Right atrium auricular region (tissue), 2 donors: ENCODE measurements at regions not wholly inside any gene's neighbourhood (a gene's known extent, or its start where the extent isn't known, plus 50 kb on each side); places are given as distances from the start of the nearest gene placed in this dataset.
"Not testable (repeated sequence)": the region's sequence is repeated elsewhere in the genome, so short reads cannot be mapped to it uniquely, and the experiment has no call there.

Experiments
- DNase-seq: peaks from one replicate; pipeline ENCODE4 v3.0.0-alpha.2; 2019; ENCODE audit warnings: low spot score
- H3K27ac ChIP-seq, 2 donors: fragments of 200-600 bp; sonication (generic); 1 replicate in 1 of 2; 2 replicates in 1 of 2; pipeline ENCODE4 v1.5.1; 2016 to 2019
- H3K27me3 ChIP-seq, 2 donors: fragments of 200-600 bp; sonication (generic); one replicate each; pipeline versions ENCODE4 v1.5.1 to v1.6.0; 2017 to 2019
- H3K36me3 ChIP-seq: fragments of 200-600 bp; sonication (generic); one replicate; pipeline ENCODE4 v1.5.1; 2016
- H3K4me1 ChIP-seq, 2 donors: fragments of 200-600 bp; sonication (generic); one replicate each; pipeline versions ENCODE4 v1.5.1 to v1.6.0; 2017 to 2019
- H3K4me3 ChIP-seq, 2 donors: fragments of 200-600 bp; sonication (generic); 1 replicate in 1 of 2; 2 replicates in 1 of 2; pipeline ENCODE4 v1.5.1; 2017 to 2019; ENCODE audit warnings: mild to moderate bottlenecking in 1 of 2, moderate library complexity in 1 of 2
- H3K9me3 ChIP-seq, 2 donors: fragments of 200-600 bp; sonication (generic); one replicate each; pipeline ENCODE4 v1.5.1; 2019
- CTCF ChIP-seq, 2 donors: fragments of 200-600 bp; sonication (generic); IDR thresholded peaks; one replicate each; pipeline ENCODE4 v1.5.1; 2019; ENCODE audit warnings: antibody characterized with exemption in 2 of 2

- no peak for TF ChIP-seq CTCF (IDR thresholded peaks at IDR 0.05)
- H3K9me3 ChIP-seq = no peaks in the 10 kb centered on the region
- peaks cover 0 to 15% of the 10 kb centered on the region in 2 donors for H3K4me1 ChIP-seq
- no peak for DNase-seq
- no peak overlapping the region for H3K27ac ChIP-seq
- H3K27me3 ChIP-seq = no peaks in the 10 kb centered on the region
- H3K36me3 ChIP-seq = no peaks in the 10 kb centered on the region
- H3K4me3 ChIP-seq = no peak overlapping the region
Observed at GRCh38 chr2:37573451-37574388, 97.7 kb downstream of the CDC42EP3 start.

GRCh38 chr2:37575780-37576179 lies 95.7 kb downstream of the CDC42EP3 start:
- Histone ChIP-seq H3K27ac (no peak overlapping the region), H3K36me3 (no peaks in the 10 kb centered on the region), H3K4me3 (no peak overlapping the region), H3K27me3 (no peaks in the 10 kb centered on the region), H3K4me1 (no peaks in the 10 kb centered on the region), H3K9me3 (no peaks in the 10 kb centered on the region)
- no peak for DNase-seq
- TF ChIP-seq CTCF (IDR thresholded peaks at IDR 0.05) = no peak

GRCh38 chr2:37576194-37576593 lies 95.2 kb downstream of the CDC42EP3 start:
- DNase-seq, H3K36me3 ChIP-seq, H3K4me3 ChIP-seq, H3K27ac ChIP-seq, H3K9me3 ChIP-seq, H3K27me3 ChIP-seq, H3K4me1 ChIP-seq: not testable (repeated sequence)

- H3K36me3 ChIP-seq = no peaks in the 10 kb centered on the region
- H3K9me3 ChIP-seq = no peaks in the 10 kb centered on the region
- TF ChIP-seq CTCF (IDR thresholded peaks at IDR 0.05) = no peak
- H3K4me3 ChIP-seq = no peak overlapping the region
- H3K27ac ChIP-seq = no peak overlapping the region
- no peak for DNase-seq
- H3K27me3 ChIP-seq = no peaks in the 10 kb centered on the region
- no peaks in the 10 kb centered on the region for H3K4me1 ChIP-seq
Observed at GRCh38 chr2:37576831-37577230, 94.6 kb downstream of the CDC42EP3 start.

- no peak for DNase-seq
- H3K27ac ChIP-seq = no peak overlapping the region
- H3K4me3 ChIP-seq = no peak overlapping the region
- no peaks in the 10 kb centered on the region for H3K36me3 ChIP-seq
- no peak for TF ChIP-seq CTCF (IDR thresholded peaks at IDR 0.05)
- H3K4me1 ChIP-seq = no peaks in the 10 kb centered on the region
- no peaks in the 10 kb centered on the region for H3K9me3 ChIP-seq
- H3K27me3 ChIP-seq = no peaks in the 10 kb centered on the region
Observed at GRCh38 chr2:37579192-37579713, 92.2 kb downstream of the CDC42EP3 start.

- not testable (repeated sequence) for DNase-seq
Observed at GRCh38 chr2:37579949-37580348, 91.5 kb downstream of the CDC42EP3 start.

More at GRCh38 chr2:37579949-37580348, 91.5 kb downstream of the CDC42EP3 start:
- H3K36me3 ChIP-seq, H3K4me3 ChIP-seq, H3K9me3 ChIP-seq, H3K27ac ChIP-seq, H3K27me3 ChIP-seq, H3K4me1 ChIP-seq: not testable (repeated sequence)
